ENCODE measurements at regions not wholly inside any gene's neighbourhood (a gene's known extent, or its start where the extent isn't known, plus 50 kb on each side); places are given as distances from the start of the nearest gene placed in this dataset.

- Histone ChIP-seq H3K36me3 (ENCODE audit: insufficient read depth, low read length) (no peaks in the 10 kb centered on the region), H3K4me3 (ENCODE audit: low read length) (no peak overlapping the region), H2AFZ (ENCODE audit: low read depth, low read length) (no peak overlapping the region), H3K9me3 (ENCODE audit: low read length) (no peaks in the 10 kb centered on the region), H3K27me3 (ENCODE audit: insufficient read depth, low read length) (no peaks in the 10 kb centered on the region), H3K4me1 (ENCODE audit: insufficient read depth, low read length) (no peaks in the 10 kb centered on the region)
Measured at GRCh38 chr5:175035882-175036533, 311.6 kb downstream of the MSX2 start.

GRCh38 chr5:175034924-175035323 lies 310.5 kb downstream of the MSX2 start:
- Histone ChIP-seq H3K4me3 (ENCODE audit: low read length) (no peak overlapping the region), H3K9me3 (ENCODE audit: low read length) (no peaks in the 10 kb centered on the region), H3K27me3 (ENCODE audit: insufficient read depth, low read length) (no peaks in the 10 kb centered on the region), H2AFZ (ENCODE audit: low read depth, low read length) (no peak overlapping the region), H3K36me3 (ENCODE audit: insufficient read depth, low read length) (no peaks in the 10 kb centered on the region), H3K4me1 (ENCODE audit: insufficient read depth, low read length) (no peaks in the 10 kb centered on the region)

- Histone ChIP-seq H3K9me3 (ENCODE audit: low read length) (no peaks in the 10 kb centered on the region), H2AFZ (ENCODE audit: low read depth, low read length) (no peak overlapping the region), H3K27me3 (ENCODE audit: insufficient read depth, low read length) (no peaks in the 10 kb centered on the region), H3K4me3 (ENCODE audit: low read length) (no peak overlapping the region), H3K36me3 (ENCODE audit: insufficient read depth, low read length) (no peaks in the 10 kb centered on the region), H3K4me1 (ENCODE audit: insufficient read depth, low read length) (no peaks in the 10 kb centered on the region)
Measured at GRCh38 chr5:175032741-175033151, 308.4 kb downstream of the MSX2 start.

GRCh38 chr5:175032013-175032412 lies 307.6 kb downstream of the MSX2 start:
- no peaks in the 10 kb centered on the region for H3K4me1 ChIP-seq (ENCODE audit: insufficient read depth, low read length)
- no peaks in the 10 kb centered on the region for H3K27me3 ChIP-seq (ENCODE audit: insufficient read depth, low read length)
- H3K9me3 ChIP-seq (ENCODE audit: low read length) = no peaks in the 10 kb centered on the region
- no peak overlapping the region for H2AFZ ChIP-seq (ENCODE audit: low read depth, low read length)
- H3K36me3 ChIP-seq (ENCODE audit: insufficient read depth, low read length) = no peaks in the 10 kb centered on the region
- H3K4me3 ChIP-seq (ENCODE audit: low read length) = no peak overlapping the region

- no peaks in the 10 kb centered on the region for H3K9me3 ChIP-seq (ENCODE audit: low read length)
- no peaks in the 10 kb centered on the region for H3K27me3 ChIP-seq (ENCODE audit: insufficient read depth, low read length)
- no peaks in the 10 kb centered on the region for H3K36me3 ChIP-seq (ENCODE audit: insufficient read depth, low read length)
- no peak overlapping the region for H2AFZ ChIP-seq (ENCODE audit: low read depth, low read length)
- H3K4me3 ChIP-seq (ENCODE audit: low read length) = no peak overlapping the region
- no peaks in the 10 kb centered on the region for H3K4me1 ChIP-seq (ENCODE audit: insufficient read depth, low read length)
Measured at GRCh38 chr5:175027390-175027789, 303.0 kb downstream of the MSX2 start.

GRCh38 chr5:175025077-175025476 lies 300.7 kb downstream of the MSX2 start:
- H3K27me3 ChIP-seq (ENCODE audit: insufficient read depth, low read length) = no peaks in the 10 kb centered on the region
- no peaks in the 10 kb centered on the region for H3K4me1 ChIP-seq (ENCODE audit: insufficient read depth, low read length)
- H2AFZ ChIP-seq (ENCODE audit: low read depth, low read length) = no peak overlapping the region
- H3K9me3 ChIP-seq (ENCODE audit: low read length) = no peaks in the 10 kb centered on the region
- H3K4me3 ChIP-seq (ENCODE audit: low read length) = no peak overlapping the region
- H3K36me3 ChIP-seq (ENCODE audit: insufficient read depth, low read length) = no peaks in the 10 kb centered on the region

GRCh38 chr5:175021841-175022625 lies 297.7 kb downstream of the MSX2 start:
- Histone ChIP-seq H3K27me3 (ENCODE audit: insufficient read depth, low read length) (no peaks in the 10 kb centered on the region), H3K4me3 (ENCODE audit: low read length) (no peak overlapping the region), H2AFZ (ENCODE audit: low read depth, low read length) (no peak overlapping the region), H3K9me3 (ENCODE audit: low read length) (no peaks in the 10 kb centered on the region), H3K4me1 (ENCODE audit: insufficient read depth, low read length) (no peaks in the 10 kb centered on the region), H3K36me3 (ENCODE audit: insufficient read depth, low read length) (no peaks in the 10 kb centered on the region)

- Histone ChIP-seq H3K4me1 (ENCODE audit: insufficient read depth, low read length) (no peaks in the 10 kb centered on the region), H3K36me3 (ENCODE audit: insufficient read depth, low read length) (no peaks in the 10 kb centered on the region), H3K4me3 (ENCODE audit: low read length) (no peak overlapping the region), H3K9me3 (ENCODE audit: low read length) (no peaks in the 10 kb centered on the region), H2AFZ (ENCODE audit: low read depth, low read length) (no peak overlapping the region), H3K27me3 (ENCODE audit: insufficient read depth, low read length) (no peaks in the 10 kb centered on the region)
Measured at GRCh38 chr5:175021321-175021720, 296.9 kb downstream of the MSX2 start.

- Histone ChIP-seq H2AFZ (ENCODE audit: low read depth, low read length) (no peak overlapping the region), H3K27me3 (ENCODE audit: insufficient read depth, low read length) (no peaks in the 10 kb centered on the region), H3K4me3 (ENCODE audit: low read length) (no peak overlapping the region), H3K9me3 (ENCODE audit: low read length) (no peaks in the 10 kb centered on the region), H3K36me3 (ENCODE audit: insufficient read depth, low read length) (no peaks in the 10 kb centered on the region), H3K4me1 (ENCODE audit: insufficient read depth, low read length) (no peaks in the 10 kb centered on the region)
Measured at GRCh38 chr5:175015028-175015685, 290.8 kb downstream of the MSX2 start.

GRCh38 chr5:175013251-175013650 lies 288.9 kb downstream of the MSX2 start:
- H3K4me3 ChIP-seq (ENCODE audit: low read length) = no peak overlapping the region
- H3K4me1 ChIP-seq (ENCODE audit: insufficient read depth, low read length) = no peaks in the 10 kb centered on the region
- no peak overlapping the region for H2AFZ ChIP-seq (ENCODE audit: low read depth, low read length)
- H3K27me3 ChIP-seq (ENCODE audit: insufficient read depth, low read length) = no peaks in the 10 kb centered on the region
- H3K36me3 ChIP-seq (ENCODE audit: insufficient read depth, low read length) = no peaks in the 10 kb centered on the region
- H3K9me3 ChIP-seq (ENCODE audit: low read length) = no peaks in the 10 kb centered on the region

- no peaks in the 10 kb centered on the region for H3K27me3 ChIP-seq (ENCODE audit: insufficient read depth, low read length)
- no peaks in the 10 kb centered on the region for H3K4me1 ChIP-seq (ENCODE audit: insufficient read depth, low read length)
- no peak overlapping the region for H2AFZ ChIP-seq (ENCODE audit: low read depth, low read length)
- H3K36me3 ChIP-seq (ENCODE audit: insufficient read depth, low read length) = no peaks in the 10 kb centered on the region
- no peaks in the 10 kb centered on the region for H3K9me3 ChIP-seq (ENCODE audit: low read length)
- no peak overlapping the region for H3K4me3 ChIP-seq (ENCODE audit: low read length)
Measured at GRCh38 chr5:175012267-175012666, 287.9 kb downstream of the MSX2 start.

- no peaks in the 10 kb centered on the region for H3K9me3 ChIP-seq (ENCODE audit: low read length)
- H3K36me3 ChIP-seq (ENCODE audit: insufficient read depth, low read length) = no peaks in the 10 kb centered on the region
- no peaks in the 10 kb centered on the region for H3K27me3 ChIP-seq (ENCODE audit: insufficient read depth, low read length)
- H3K4me3 ChIP-seq (ENCODE audit: low read length) = no peak overlapping the region
- H2AFZ ChIP-seq (ENCODE audit: low read depth, low read length) = no peak overlapping the region
- no peaks in the 10 kb centered on the region for H3K4me1 ChIP-seq (ENCODE audit: insufficient read depth, low read length)
Measured at GRCh38 chr5:175003531-175003930, 279.1 kb downstream of the MSX2 start.

GRCh38 chr5:175001876-175002645 lies 277.7 kb downstream of the MSX2 start:
- H3K9me3 ChIP-seq (ENCODE audit: low read length) = no peaks in the 10 kb centered on the region
- H3K36me3 ChIP-seq (ENCODE audit: insufficient read depth, low read length) = no peaks in the 10 kb centered on the region
- no peaks in the 10 kb centered on the region for H3K4me1 ChIP-seq (ENCODE audit: insufficient read depth, low read length)
- no peak overlapping the region for H2AFZ ChIP-seq (ENCODE audit: low read depth, low read length)
- no peak overlapping the region for H3K4me3 ChIP-seq (ENCODE audit: low read length)
- no peaks in the 10 kb centered on the region for H3K27me3 ChIP-seq (ENCODE audit: insufficient read depth, low read length)
